Effector memory CD4-positive, alpha-beta T cell (primary cell): ENCODE measurements at regions not wholly inside any gene's neighbourhood (a gene's known extent, or its start where the extent isn't known, plus 50 kb on each side); places are given as distances from the start of the nearest gene placed in this dataset.
"Not testable (repeated sequence)": the region's sequence is repeated elsewhere in the genome, so short reads cannot be mapped to it uniquely, and the experiment has no call there.

Experiments used
- DNase-seq, 3 donors: peaks; one replicate each; pipeline ENCODE4 v3.0.0-alpha.2; 2020
- H3K27ac ChIP-seq: 2 replicates; pipeline ENCODE4 v1.7.0; 2013; ENCODE audit warnings: mild to moderate bottlenecking, low read length, moderate library complexity; ENCODE audit not compliant: insufficient read depth, poor library complexity, severe bottlenecking
- H3K27me3 ChIP-seq: replicated peaks from 2 replicates; pipeline ENCODE4 v1.7.0; 2013; ENCODE audit warnings: mild to moderate bottlenecking, low read length; ENCODE audit not compliant: insufficient read depth, control insufficient read depth, poor library complexity, severe bottlenecking
- H3K36me3 ChIP-seq: 2 replicates; pipeline ENCODE4 v1.7.0; 2013; ENCODE audit warnings: mild to moderate bottlenecking, low read length, moderate library complexity; ENCODE audit not compliant: control insufficient read depth, insufficient read depth
- H3K4me1 ChIP-seq: 2 replicates; pipeline ENCODE4 v1.7.0; 2013; ENCODE audit warnings: low read length, mild to moderate bottlenecking; ENCODE audit not compliant: control insufficient read depth, insufficient read depth, poor library complexity, severe bottlenecking
- H3K4me3 ChIP-seq: 2 replicates; pipeline ENCODE4 v1.7.0; 2013; ENCODE audit warnings: low read length, low read depth, mild to moderate bottlenecking; ENCODE audit not compliant: insufficient read depth, poor library complexity, severe bottlenecking
- H3K9me3 ChIP-seq: 2 replicates; pipeline ENCODE4 v1.7.0; 2013; ENCODE audit warnings: mild to moderate bottlenecking, low read length, moderate library complexity; ENCODE audit not compliant: control insufficient read depth

DNA sequence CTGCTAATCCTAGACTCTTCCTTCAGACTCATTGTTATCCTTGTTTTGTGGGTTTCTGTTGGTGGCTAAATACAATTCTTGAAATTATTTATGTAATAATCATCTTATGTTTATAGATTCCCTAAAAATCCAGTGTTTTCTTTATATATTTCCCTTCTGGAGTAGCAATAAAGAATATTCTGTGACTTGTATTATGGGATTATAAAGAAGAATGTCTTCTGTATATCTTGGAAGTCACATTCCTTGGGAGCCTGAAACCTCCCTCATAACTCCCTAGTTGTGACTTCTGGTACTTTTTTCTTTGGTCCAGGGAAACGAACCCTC lies 356.1 kb downstream of the TMEM167A start:
- H3K4me1 ChIP-seq, result no peaks in the 10 kb centered on the region
- H3K27me3 ChIP-seq, result no peaks in the 10 kb centered on the region
- H3K4me3 ChIP-seq, result no peak overlapping the region
- DNase-seq, result no peak
- H3K9me3 ChIP-seq, result no peaks in the 10 kb centered on the region
- no peaks in the 10 kb centered on the region for H3K36me3 ChIP-seq
- no peak overlapping the region for H3K27ac ChIP-seq

GRCh38 chr5:82720213-82721086 lies 356.7 kb downstream of the TMEM167A start:
- no peaks in the 10 kb centered on the region for H3K4me1 ChIP-seq
- no peak overlapping the region for H3K4me3 ChIP-seq
- no peak for DNase-seq
- no peak overlapping the region for H3K27ac ChIP-seq
- H3K9me3 ChIP-seq, result no peaks in the 10 kb centered on the region
- no peaks in the 10 kb centered on the region for H3K36me3 ChIP-seq
- H3K27me3 ChIP-seq, result no peaks in the 10 kb centered on the region

- DNase-seq, result no peak
- Histone ChIP-seq H3K36me3 (no peaks in the 10 kb centered on the region), H3K9me3 (no peaks in the 10 kb centered on the region), H3K4me3 (no peak overlapping the region), H3K27me3 (no peaks in the 10 kb centered on the region), H3K27ac (no peak overlapping the region), H3K4me1 (no peaks in the 10 kb centered on the region)
Observed at GRCh38 chr5:82719368-82719767, 357.8 kb downstream of the TMEM167A start.

GRCh38 chr5:82717738-82718137 lies 359.5 kb downstream of the TMEM167A start:
- Histone ChIP-seq H3K4me1 (no peaks in the 10 kb centered on the region), H3K27ac (no peak overlapping the region), H3K4me3 (no peak overlapping the region), H3K9me3 (no peaks in the 10 kb centered on the region), H3K36me3 (no peaks in the 10 kb centered on the region), H3K27me3 (no peaks in the 10 kb centered on the region)
- DNase-seq, result no peak

DNA sequence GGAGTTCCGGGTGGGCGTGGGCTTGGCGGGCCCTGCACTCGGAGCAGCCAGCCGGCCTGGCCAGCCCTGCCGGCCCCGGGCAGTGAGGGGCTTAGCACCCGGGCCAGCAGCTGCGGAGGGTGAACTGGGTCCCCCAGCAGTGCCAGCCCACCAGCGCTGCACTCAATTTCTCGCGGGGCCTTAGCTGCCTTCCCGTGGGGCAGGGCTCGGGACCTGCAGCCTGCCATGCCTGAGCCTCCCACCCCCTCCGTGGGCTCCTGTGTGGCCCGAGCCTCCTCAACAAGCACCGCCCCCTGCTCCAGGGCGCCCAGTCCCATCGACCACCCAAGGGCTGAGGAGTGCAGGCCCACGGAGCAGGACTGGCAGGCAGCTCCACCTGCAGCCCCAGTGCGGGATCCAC lies 362.5 kb downstream of the TMEM167A start:
- not testable (repeated sequence) for DNase-seq, H3K27me3 ChIP-seq, H3K4me1 ChIP-seq, H3K9me3 ChIP-seq, H3K36me3 ChIP-seq, H3K4me3 ChIP-seq, H3K27ac ChIP-seq

GRCh38 chr5:82713811-82714210 lies 363.4 kb downstream of the TMEM167A start:
- Histone ChIP-seq H3K27ac (no peak overlapping the region), H3K4me3 (no peak overlapping the region), H3K9me3 (no peaks in the 10 kb centered on the region), H3K36me3 (no peaks in the 10 kb centered on the region), H3K27me3 (no peaks in the 10 kb centered on the region), H3K4me1 (no peaks in the 10 kb centered on the region)
- no peak for DNase-seq

- H3K27ac ChIP-seq, result no peak overlapping the region
- no peak overlapping the region for H3K4me3 ChIP-seq
- H3K36me3 ChIP-seq, result no peaks in the 10 kb centered on the region
- H3K27me3 ChIP-seq, result no peaks in the 10 kb centered on the region
- no peak for DNase-seq
- H3K4me1 ChIP-seq, result no peaks in the 10 kb centered on the region
- no peaks in the 10 kb centered on the region for H3K9me3 ChIP-seq
Observed at GRCh38 chr5:82707741-82708140, 369.5 kb downstream of the TMEM167A start.

DNA sequence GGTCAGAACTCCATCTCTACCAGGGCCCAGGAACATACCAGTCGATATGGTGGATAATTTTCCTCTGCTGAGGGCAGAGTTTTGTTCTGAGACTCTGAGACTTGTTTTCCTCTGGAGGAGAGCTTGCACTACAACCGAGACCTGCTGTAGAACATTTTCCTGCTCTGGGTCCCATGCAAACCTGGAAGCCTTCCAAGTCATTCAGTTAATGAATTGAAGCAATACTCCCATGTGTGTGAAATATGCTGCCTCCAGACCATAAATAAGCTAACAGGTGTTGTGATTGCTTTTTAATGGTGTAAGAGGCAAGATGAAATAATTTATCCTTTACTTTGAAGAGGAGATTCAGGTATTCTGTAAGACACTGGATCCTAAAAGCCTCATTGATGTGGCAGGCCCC lies 372.8 kb downstream of the TMEM167A start:
- Histone ChIP-seq H3K36me3 (no peaks in the 10 kb centered on the region), H3K4me3 (no peak overlapping the region), H3K27ac (no peak overlapping the region), H3K9me3 (no peaks in the 10 kb centered on the region), H3K4me1 (no peaks in the 10 kb centered on the region), H3K27me3 (no peaks in the 10 kb centered on the region)
- no peak for DNase-seq

GRCh38 chr5:82702046-82702445 lies 375.1 kb downstream of the TMEM167A start:
- H3K4me3 ChIP-seq, result no peak overlapping the region
- H3K27me3 ChIP-seq, result no peaks in the 10 kb centered on the region
- DNase-seq, result no peak
- H3K9me3 ChIP-seq, result no peaks in the 10 kb centered on the region
- H3K27ac ChIP-seq, result no peak overlapping the region
- H3K4me1 ChIP-seq, result no peaks in the 10 kb centered on the region
- no peaks in the 10 kb centered on the region for H3K36me3 ChIP-seq

GRCh38 chr5:82699737-82700136 lies 377.5 kb downstream of the TMEM167A start:
- DNase-seq, result no peak
- Histone ChIP-seq H3K9me3 (no peaks in the 10 kb centered on the region), H3K4me3 (no peak overlapping the region), H3K36me3 (no peaks in the 10 kb centered on the region), H3K27me3 (no peaks in the 10 kb centered on the region), H3K4me1 (no peaks in the 10 kb centered on the region), H3K27ac (no peak overlapping the region)
